ENCODE measurements at regions not wholly inside any gene's neighbourhood (a gene's known extent, or its start where the extent isn't known, plus 50 kb on each side); places are given as distances from the start of the nearest gene placed in this dataset.
"Not testable (repeated sequence)": the region's sequence is repeated elsewhere in the genome, so short reads cannot be mapped to it uniquely, and the experiment has no call there.

- H3K27me3 Mint-ChIP-seq = no peaks in the 10 kb centered on the region
- H3K36me3 Mint-ChIP-seq = no peaks in the 10 kb centered on the region
- no peak for ATAC-seq
- H3K4me1 Mint-ChIP-seq = no peaks in the 10 kb centered on the region
- H3K9me3 Mint-ChIP-seq = no peaks in the 10 kb centered on the region
- no peak overlapping the region for H3K27ac Mint-ChIP-seq
- no peak overlapping the region for H3K4me3 Mint-ChIP-seq
Observed at GRCh38 chr3:145681181-145681580, 479.8 kb downstream of the PLOD2 start.

DNA sequence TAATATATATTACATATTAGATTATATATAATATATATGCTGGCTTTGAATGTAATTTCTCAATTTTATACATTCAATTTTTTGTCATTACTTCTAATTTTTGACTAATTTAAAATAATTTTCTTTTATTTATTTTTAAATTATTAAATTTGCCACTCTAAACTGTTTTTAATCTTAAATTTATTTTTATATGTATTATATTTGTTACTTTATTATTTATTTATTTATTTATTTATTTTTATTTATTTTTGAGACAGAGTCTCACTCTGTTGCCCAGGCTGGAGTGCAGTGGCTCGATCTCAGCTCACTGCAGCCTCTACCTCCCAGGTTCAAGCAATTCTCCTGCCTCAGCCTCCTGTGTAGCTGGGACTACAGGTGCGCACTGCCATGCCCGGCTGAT lies 473.0 kb downstream of the PLOD2 start:
- not testable (repeated sequence) for H3K27ac Mint-ChIP-seq, H3K4me1 Mint-ChIP-seq, H3K27me3 Mint-ChIP-seq

GRCh38 chr3:145692751-145693150 lies 468.2 kb downstream of the PLOD2 start:
- H3K4me3 Mint-ChIP-seq = no peak overlapping the region
- H3K36me3 Mint-ChIP-seq = no peaks in the 10 kb centered on the region
- no peak for ATAC-seq
- no peaks in the 10 kb centered on the region for H3K27me3 Mint-ChIP-seq
- H3K4me1 Mint-ChIP-seq = no peaks in the 10 kb centered on the region
- no peaks in the 10 kb centered on the region for H3K9me3 Mint-ChIP-seq
- no peak overlapping the region for H3K27ac Mint-ChIP-seq

More for the DNA sequence above, 473.0 kb downstream of the PLOD2 start:
- H3K36me3 Mint-ChIP-seq, H3K9me3 Mint-ChIP-seq, ATAC-seq, H3K4me3 Mint-ChIP-seq: not testable (repeated sequence)

DNA sequence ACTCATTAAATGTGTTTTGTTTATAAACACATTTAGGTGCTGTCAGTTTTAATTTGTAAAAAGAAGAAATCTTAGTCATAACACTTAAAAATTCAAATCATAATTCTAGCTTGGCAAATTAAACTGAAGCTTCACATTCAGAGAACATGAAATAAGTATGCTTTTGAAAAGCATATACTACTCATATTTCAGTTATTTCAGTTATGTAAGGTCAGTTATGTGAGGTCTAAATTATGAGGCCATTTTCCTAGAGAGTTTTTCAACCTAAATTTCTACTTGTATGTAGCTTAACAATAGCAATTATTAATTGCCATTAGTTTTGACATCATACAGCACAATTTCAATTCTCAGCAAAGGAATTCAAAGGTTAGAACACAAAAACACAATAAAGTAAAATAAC lies 465.0 kb downstream of the PLOD2 start:
- ATAC-seq = no peak
- H3K27me3 Mint-ChIP-seq = no peaks in the 10 kb centered on the region
- no peaks in the 10 kb centered on the region for H3K4me1 Mint-ChIP-seq
- H3K27ac Mint-ChIP-seq = no peak overlapping the region
- H3K36me3 Mint-ChIP-seq = no peaks in the 10 kb centered on the region
- no peaks in the 10 kb centered on the region for H3K9me3 Mint-ChIP-seq
- no peak overlapping the region for H3K4me3 Mint-ChIP-seq

- no peak overlapping the region for H3K4me3 Mint-ChIP-seq
- no peaks in the 10 kb centered on the region for H3K27me3 Mint-ChIP-seq
- H3K36me3 Mint-ChIP-seq = no peaks in the 10 kb centered on the region
- no peaks in the 10 kb centered on the region for H3K4me1 Mint-ChIP-seq
- H3K9me3 Mint-ChIP-seq = no peaks in the 10 kb centered on the region
- ATAC-seq = no peak
- no peak overlapping the region for H3K27ac Mint-ChIP-seq
Observed at GRCh38 chr3:145698250-145698649, 462.7 kb downstream of the PLOD2 start.

DNA sequence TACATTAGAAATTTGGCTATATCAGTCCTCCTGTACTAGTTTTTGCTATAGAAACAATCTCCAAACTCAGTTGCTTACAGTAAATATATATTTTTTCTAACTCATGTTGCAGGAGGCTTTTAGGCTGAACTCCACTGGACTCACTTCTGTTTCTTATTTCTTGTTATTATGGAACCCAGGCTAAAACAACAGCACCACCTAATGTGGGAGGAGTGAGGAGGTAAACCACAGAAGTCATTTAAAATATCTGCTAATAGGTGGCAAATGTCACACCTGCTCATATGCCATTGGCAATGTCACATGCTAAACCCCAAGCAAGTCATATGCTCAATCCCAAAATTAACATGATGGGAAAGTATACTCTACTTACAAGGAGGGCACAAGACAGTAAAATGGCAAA lies 462.2 kb downstream of the PLOD2 start:
- Mint-ChIP-seq H3K36me3 (no peaks in the 10 kb centered on the region), H3K9me3 (no peaks in the 10 kb centered on the region), H3K27me3 (no peaks in the 10 kb centered on the region), H3K4me3 (no peak overlapping the region), H3K4me1 (no peaks in the 10 kb centered on the region), H3K27ac (no peak overlapping the region)
- no peak for ATAC-seq

DNA sequence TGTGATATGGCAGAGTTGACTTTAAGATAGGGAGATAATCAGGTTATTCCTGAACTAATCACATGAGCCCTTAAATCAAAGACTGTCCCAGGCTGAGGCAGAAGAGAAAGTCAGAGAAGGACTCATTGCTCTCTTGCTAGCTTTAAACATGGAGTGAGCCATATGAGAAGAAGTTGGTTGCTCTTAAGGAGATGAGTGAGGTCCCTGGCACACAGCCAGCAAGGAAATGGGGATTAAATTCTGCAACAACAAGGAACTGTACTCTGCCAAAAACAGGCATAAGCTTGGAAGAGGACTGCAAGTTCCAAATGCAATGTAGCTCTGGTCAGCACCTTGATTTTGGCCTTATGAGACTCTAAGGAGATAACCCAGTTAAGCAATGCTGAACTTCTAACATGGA lies 457.0 kb downstream of the PLOD2 start:
- Mint-ChIP-seq H3K36me3 (no peaks in the 10 kb centered on the region), H3K9me3 (no peaks in the 10 kb centered on the region), H3K27ac (no peak overlapping the region), H3K4me1 (no peaks in the 10 kb centered on the region), H3K4me3 (no peak overlapping the region), H3K27me3 (no peaks in the 10 kb centered on the region)
- ATAC-seq = no peak

DNA sequence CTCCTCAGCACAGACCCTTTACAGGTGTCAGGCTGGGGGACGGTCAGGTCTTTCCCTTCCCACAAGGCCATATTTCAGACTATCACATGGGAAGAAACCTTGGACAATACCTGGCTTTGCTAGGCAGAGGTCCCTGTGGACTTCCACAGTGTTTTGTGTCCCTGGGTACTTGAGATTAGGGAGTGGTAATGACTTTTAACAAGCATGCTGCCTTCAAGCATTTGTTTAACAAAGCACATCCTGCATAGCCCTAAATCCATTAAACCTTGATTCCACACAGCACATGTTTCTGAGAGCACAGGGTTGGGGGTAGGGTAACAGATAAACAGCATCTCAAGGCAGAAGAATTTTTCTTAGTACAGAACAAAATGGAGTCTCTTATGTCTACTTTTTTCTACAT lies 451.2 kb downstream of the PLOD2 start:
- H3K27me3 Mint-ChIP-seq, H3K4me1 Mint-ChIP-seq, H3K4me3 Mint-ChIP-seq, ATAC-seq, H3K27ac Mint-ChIP-seq, H3K36me3 Mint-ChIP-seq: not testable (repeated sequence)
- peaks cover 11% of the 10 kb centered on the region for H3K9me3 Mint-ChIP-seq

DNA sequence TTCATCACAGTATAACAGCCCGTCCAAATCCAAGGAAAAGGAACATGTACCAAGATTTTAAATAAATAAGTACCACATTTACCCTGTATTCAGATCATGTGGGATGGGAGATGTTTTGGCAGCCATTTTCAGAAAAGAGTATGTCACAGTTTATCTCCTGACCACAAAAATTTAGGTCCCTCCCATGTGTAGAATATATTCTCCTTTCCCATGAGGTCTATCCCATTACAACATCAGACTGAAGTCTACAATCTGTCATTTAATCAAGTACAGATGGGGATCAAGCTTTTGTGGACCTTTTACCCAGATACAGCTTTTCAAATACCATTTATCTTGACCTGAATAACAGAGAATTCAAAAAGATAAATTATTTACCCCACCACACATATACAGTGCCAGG lies 444.5 kb downstream of the PLOD2 start:
- Mint-ChIP-seq H3K4me1 (no peaks in the 10 kb centered on the region), H3K4me3 (no peak overlapping the region), H3K27ac (no peak overlapping the region), H3K27me3 (no peaks in the 10 kb centered on the region), H3K9me3 (peaks cover 7% of the 10 kb centered on the region), H3K36me3 (no peaks in the 10 kb centered on the region)
- no peak for ATAC-seq

- no peak for ATAC-seq
- no peaks in the 10 kb centered on the region for H3K4me1 Mint-ChIP-seq
Observed at GRCh38 chr3:145719114-145719513, 441.9 kb downstream of the PLOD2 start.

GRCh38 chr3:145721273-145721805 lies 439.6 kb downstream of the PLOD2 start:
- Mint-ChIP-seq H3K4me3 (no peak overlapping the region), H3K4me1 (no peaks in the 10 kb centered on the region), H3K36me3 (no peaks in the 10 kb centered on the region), H3K27me3 (no peaks in the 10 kb centered on the region), H3K27ac (no peak overlapping the region), H3K9me3 (peaks cover 4% of the 10 kb centered on the region)
- no peak for ATAC-seq

More at GRCh38 chr3:145719114-145719513, 441.9 kb downstream of the PLOD2 start:
- Mint-ChIP-seq H3K27ac (no peak overlapping the region), H3K36me3 (no peaks in the 10 kb centered on the region), H3K4me3 (no peak overlapping the region), H3K27me3 (no peaks in the 10 kb centered on the region), H3K9me3 (peaks cover 4% of the 10 kb centered on the region)

DNA sequence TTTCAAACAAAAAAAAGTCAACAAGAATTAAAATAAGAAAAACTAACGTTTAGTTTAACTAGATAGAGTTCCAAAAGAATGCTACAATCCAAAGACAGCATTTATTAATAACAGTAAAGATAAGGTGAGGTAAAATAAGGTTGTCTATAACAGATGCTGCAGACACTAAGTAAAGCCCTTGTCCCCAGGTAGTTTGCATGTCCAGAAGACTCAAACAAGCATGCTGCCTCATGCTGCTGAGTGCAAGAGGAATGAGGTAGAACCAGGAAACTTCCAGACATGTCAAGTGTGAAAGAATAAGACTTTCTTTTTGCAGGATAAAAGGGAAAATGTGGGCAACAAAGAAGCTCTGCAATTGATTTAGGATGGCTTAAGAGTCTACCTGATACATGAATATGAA lies 439.2 kb downstream of the PLOD2 start:
- H3K27me3 Mint-ChIP-seq = no peaks in the 10 kb centered on the region
- H3K36me3 Mint-ChIP-seq = no peaks in the 10 kb centered on the region
- no peak overlapping the region for H3K27ac Mint-ChIP-seq
- no peaks in the 10 kb centered on the region for H3K4me1 Mint-ChIP-seq
- no peak for ATAC-seq
- peaks cover 4% of the 10 kb centered on the region for H3K9me3 Mint-ChIP-seq
- H3K4me3 Mint-ChIP-seq = no peak overlapping the region

- H3K27me3 Mint-ChIP-seq = no peaks in the 10 kb centered on the region
- no peak for ATAC-seq
Observed at GRCh38 chr3:145727476-145727875, 433.5 kb downstream of the PLOD2 start.

GRCh38 chr3:145735631-145736030 lies 425.4 kb downstream of the PLOD2 start:
- Mint-ChIP-seq H3K27ac (no peak overlapping the region), H3K4me3 (no peak overlapping the region), H3K36me3 (no peaks in the 10 kb centered on the region), H3K4me1 (no peaks in the 10 kb centered on the region), H3K27me3 (no peaks in the 10 kb centered on the region), H3K9me3 (no peaks in the 10 kb centered on the region)
- peak; percentile 16 for ATAC-seq

More at GRCh38 chr3:145727476-145727875, 433.5 kb downstream of the PLOD2 start:
- Mint-ChIP-seq H3K9me3 (peaks cover 4% of the 10 kb centered on the region), H3K4me3 (no peak overlapping the region), H3K27ac (no peak overlapping the region), H3K4me1 (no peaks in the 10 kb centered on the region), H3K36me3 (no peaks in the 10 kb centered on the region)

DNA sequence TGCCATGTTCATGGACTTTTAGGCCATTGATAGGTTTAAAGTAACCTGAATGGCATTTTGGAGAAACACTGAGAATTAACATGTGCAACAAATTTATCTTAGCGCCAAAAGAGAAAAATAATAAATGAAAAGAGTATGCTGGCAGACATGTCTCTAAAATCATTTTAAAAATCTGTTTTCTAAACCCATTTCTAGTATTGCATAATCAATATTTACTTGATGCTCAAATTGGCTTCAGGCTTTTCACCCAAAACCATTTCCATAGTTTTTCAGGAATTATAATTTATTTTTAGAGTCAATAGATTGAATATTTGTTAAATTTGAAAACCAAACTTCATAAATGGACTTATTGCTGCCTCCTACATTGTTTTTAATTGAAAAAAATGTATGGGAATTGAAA lies 423.0 kb downstream of the PLOD2 start:
- Mint-ChIP-seq H3K4me1 (no peaks in the 10 kb centered on the region), H3K4me3 (no peak overlapping the region), H3K27me3 (no peaks in the 10 kb centered on the region), H3K27ac (no peak overlapping the region), H3K36me3 (no peaks in the 10 kb centered on the region), H3K9me3 (no peaks in the 10 kb centered on the region)
- ATAC-seq = no peak

DNA sequence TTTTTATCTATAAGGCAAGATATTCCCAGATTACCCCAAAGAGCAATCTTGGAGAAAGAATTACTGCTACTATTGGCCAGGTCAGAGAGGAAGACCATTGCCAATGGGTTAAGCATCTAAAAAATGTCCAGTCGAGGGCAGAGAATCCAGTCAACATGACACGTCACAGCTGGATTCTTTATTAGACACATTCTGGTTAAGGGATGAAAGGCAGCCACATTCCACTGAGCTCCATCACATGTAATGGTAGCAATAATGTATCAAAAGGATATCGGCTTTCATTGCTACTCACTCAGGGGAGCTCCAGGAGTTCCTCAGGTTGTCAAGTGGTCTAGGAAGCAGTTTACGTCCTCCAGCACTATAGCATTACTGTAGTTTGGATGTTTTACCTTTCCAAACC lies 421.1 kb downstream of the PLOD2 start:
- Mint-ChIP-seq H3K9me3 (no peaks in the 10 kb centered on the region), H3K27ac (no peak overlapping the region), H3K36me3 (no peaks in the 10 kb centered on the region), H3K27me3 (no peaks in the 10 kb centered on the region), H3K4me1 (no peaks in the 10 kb centered on the region), H3K4me3 (no peak overlapping the region)
- no peak for ATAC-seq

- ATAC-seq = no peak
- Mint-ChIP-seq H3K27me3 (no peaks in the 10 kb centered on the region), H3K27ac (no peak overlapping the region), H3K36me3 (no peaks in the 10 kb centered on the region), H3K4me1 (no peaks in the 10 kb centered on the region), H3K4me3 (no peak overlapping the region), H3K9me3 (peaks cover 3% of the 10 kb centered on the region)
Observed at GRCh38 chr3:145750657-145751056, 410.3 kb downstream of the PLOD2 start.

Measured in stimulated activated memory B cell treated with anti-CD40 and anti-IgM and Interleukin-4, amounts not matched to agents 10 μg/mL and 1 μg/mL and 100 μg/mL, for 72 hours (primary cell).